Effector memory CD4-positive, alpha-beta T cell (primary cell): ENCODE measurements at regions not wholly inside any gene's neighbourhood (a gene's known extent, or its start where the extent isn't known, plus 50 kb on each side); places are given as distances from the start of the nearest gene placed in this dataset.
A peak's percentile ranks its signal among the peaks of the same experiment; 100 is the strongest.
"Not testable (repeated sequence)": the region's sequence is repeated elsewhere in the genome, so short reads cannot be mapped to it uniquely, and the experiment has no call there.

ENCODE experiments used
- DNase-seq, 3 donors: peaks; one replicate each; pipeline ENCODE4 v3.0.0-alpha.2; 2020
- H3K27ac ChIP-seq: 2 replicates; pipeline ENCODE4 v1.7.0; 2013; ENCODE audit warnings: mild to moderate bottlenecking, low read length, moderate library complexity; ENCODE audit not compliant: insufficient read depth, poor library complexity, severe bottlenecking
- H3K27me3 ChIP-seq: replicated peaks from 2 replicates; pipeline ENCODE4 v1.7.0; 2013; ENCODE audit warnings: mild to moderate bottlenecking, low read length; ENCODE audit not compliant: insufficient read depth, control insufficient read depth, poor library complexity, severe bottlenecking
- H3K36me3 ChIP-seq: 2 replicates; pipeline ENCODE4 v1.7.0; 2013; ENCODE audit warnings: mild to moderate bottlenecking, low read length, moderate library complexity; ENCODE audit not compliant: control insufficient read depth, insufficient read depth
- H3K4me1 ChIP-seq: 2 replicates; pipeline ENCODE4 v1.7.0; 2013; ENCODE audit warnings: low read length, mild to moderate bottlenecking; ENCODE audit not compliant: control insufficient read depth, insufficient read depth, poor library complexity, severe bottlenecking
- H3K4me3 ChIP-seq: 2 replicates; pipeline ENCODE4 v1.7.0; 2013; ENCODE audit warnings: low read length, low read depth, mild to moderate bottlenecking; ENCODE audit not compliant: insufficient read depth, poor library complexity, severe bottlenecking
- H3K9me3 ChIP-seq: 2 replicates; pipeline ENCODE4 v1.7.0; 2013; ENCODE audit warnings: mild to moderate bottlenecking, low read length, moderate library complexity; ENCODE audit not compliant: control insufficient read depth

GRCh38 chr2:43149482-43150107 is 76.8 kb downstream of the ZFP36L2 start:
- no peak overlapping the region for H3K27ac ChIP-seq
- no peaks in the 10 kb centered on the region for H3K36me3 ChIP-seq
- DNase-seq = no peak
- no peaks in the 10 kb centered on the region for H3K27me3 ChIP-seq
- no peak overlapping the region for H3K4me3 ChIP-seq
- no peaks in the 10 kb centered on the region for H3K9me3 ChIP-seq
- peaks cover 26% of the 10 kb centered on the region for H3K4me1 ChIP-seq

- Histone ChIP-seq H3K27ac (no peak overlapping the region), H3K27me3 (no peaks in the 10 kb centered on the region), H3K36me3 (no peaks in the 10 kb centered on the region), H3K9me3 (no peaks in the 10 kb centered on the region), H3K4me1 (peaks cover 25% of the 10 kb centered on the region), H3K4me3 (no peak overlapping the region)
- no peak for DNase-seq
Measured at GRCh38 chr2:43146083-43146482, 80.3 kb downstream of the ZFP36L2 start.

GRCh38 chr2:43144263-43144662 is 82.1 kb downstream of the ZFP36L2 start:
- Histone ChIP-seq H3K27ac (no peak overlapping the region), H3K4me1 (peaks cover 30% of the 10 kb centered on the region), H3K36me3 (no peaks in the 10 kb centered on the region), H3K4me3 (no peak overlapping the region), H3K9me3 (no peaks in the 10 kb centered on the region), H3K27me3 (no peaks in the 10 kb centered on the region)
- no peak for DNase-seq

GRCh38 chr2:43143756-43144155 is 82.7 kb downstream of the ZFP36L2 start:
- H3K4me1 ChIP-seq = peaks cover 30% of the 10 kb centered on the region
- no peak for DNase-seq
- H3K36me3 ChIP-seq = no peaks in the 10 kb centered on the region
- no peak overlapping the region for H3K27ac ChIP-seq
- H3K27me3 ChIP-seq = no peaks in the 10 kb centered on the region
- H3K9me3 ChIP-seq = no peaks in the 10 kb centered on the region
- no peak overlapping the region for H3K4me3 ChIP-seq

GRCh38 chr2:43142921-43143438 is 83.4 kb downstream of the ZFP36L2 start:
- Histone ChIP-seq H3K27me3 (no peaks in the 10 kb centered on the region), H3K4me3 (no peak overlapping the region), H3K36me3 (no peaks in the 10 kb centered on the region), H3K9me3 (no peaks in the 10 kb centered on the region), H3K4me1 (peaks cover 37% of the 10 kb centered on the region), H3K27ac (no peak overlapping the region)
- no peak for DNase-seq

- H3K27ac ChIP-seq, H3K4me3 ChIP-seq, H3K9me3 ChIP-seq, H3K27me3 ChIP-seq, DNase-seq, H3K36me3 ChIP-seq: not testable (repeated sequence)
- H3K4me1 ChIP-seq = peaks cover 50% of the 10 kb centered on the region
Measured at GRCh38 chr2:43141636-43142151, 84.7 kb downstream of the ZFP36L2 start.

GRCh38 chr2:43139996-43140621 is 86.3 kb downstream of the ZFP36L2 start:
- H3K4me1 ChIP-seq = peaks cover 62% of the 10 kb centered on the region

GRCh38 chr2:43139501-43139900 is 86.9 kb downstream of the ZFP36L2 start:
- no peak for DNase-seq
- Histone ChIP-seq H3K36me3 (no peaks in the 10 kb centered on the region), H3K27me3 (no peaks in the 10 kb centered on the region), H3K9me3 (no peaks in the 10 kb centered on the region), H3K4me1 (peaks cover 68% of the 10 kb centered on the region), H3K4me3 (no peak overlapping the region), H3K27ac (peak overlapping the region; percentile 89)

More at GRCh38 chr2:43139996-43140621, 86.3 kb downstream of the ZFP36L2 start:
- Histone ChIP-seq H3K4me3 (no peak overlapping the region), H3K9me3 (no peaks in the 10 kb centered on the region), H3K27me3 (no peaks in the 10 kb centered on the region), H3K27ac (peak overlapping the region; percentile 89), H3K36me3 (no peaks in the 10 kb centered on the region)
- DNase-seq = no peak

GRCh38 chr2:43138441-43138840 is 88.0 kb downstream of the ZFP36L2 start:
- no peak for DNase-seq
- H3K4me3 ChIP-seq = no peak overlapping the region
- H3K27me3 ChIP-seq = no peaks in the 10 kb centered on the region
- peak overlapping the region; percentile 89 for H3K27ac ChIP-seq
- H3K9me3 ChIP-seq = no peaks in the 10 kb centered on the region
- H3K4me1 ChIP-seq = peaks cover 76% of the 10 kb centered on the region
- no peaks in the 10 kb centered on the region for H3K36me3 ChIP-seq

GRCh38 chr2:43136876-43137275 is 89.5 kb downstream of the ZFP36L2 start:
- H3K4me1 ChIP-seq = peaks cover 84% of the 10 kb centered on the region
- H3K27me3 ChIP-seq = no peaks in the 10 kb centered on the region
- peak overlapping the region; percentile 89 for H3K27ac ChIP-seq
- DNase-seq = peak; percentile 59 to 84 (median 66)
- no peaks in the 10 kb centered on the region for H3K36me3 ChIP-seq
- peak overlapping the region; percentile 11 for H3K4me3 ChIP-seq
- H3K9me3 ChIP-seq = no peaks in the 10 kb centered on the region
